Stimulated activated CD4-positive, alpha-beta T cell treated with anti-CD3 and anti-CD28 coated beads, Interleukin-2, amount 100 ng/mL, for 24 hours (primary cell): ENCODE measurements at regions not wholly inside any gene's neighbourhood (a gene's known extent, or its start where the extent isn't known, plus 50 kb on each side); places are given as distances from the start of the nearest gene placed in this dataset.

ENCODE experiments used
- DNase-seq, 2 donors: peaks; one replicate each; pipeline ENCODE4 v3.0.0-alpha.2; 2020

DNA sequence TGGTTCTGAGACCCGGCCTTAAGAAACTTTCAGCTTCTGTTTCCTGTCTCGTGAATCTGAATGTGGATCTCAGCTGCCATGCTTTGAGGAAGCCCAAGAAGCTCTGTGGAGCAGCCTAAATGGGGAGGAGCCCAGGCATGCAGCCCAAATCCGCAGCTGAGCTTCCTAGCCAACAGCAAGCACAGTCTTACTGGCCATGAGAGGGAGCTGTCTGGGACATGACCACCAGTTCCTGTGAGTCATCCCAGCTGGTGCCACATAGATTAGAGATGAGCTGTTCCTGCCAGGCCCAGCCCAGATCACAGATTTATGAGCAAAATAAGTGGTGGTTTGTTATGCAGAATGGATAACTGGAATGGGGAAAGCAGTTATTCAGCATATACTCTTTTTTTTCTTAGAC, 224.4 kb upstream of the APCDD1 start:
- no peak for DNase-seq

DNA sequence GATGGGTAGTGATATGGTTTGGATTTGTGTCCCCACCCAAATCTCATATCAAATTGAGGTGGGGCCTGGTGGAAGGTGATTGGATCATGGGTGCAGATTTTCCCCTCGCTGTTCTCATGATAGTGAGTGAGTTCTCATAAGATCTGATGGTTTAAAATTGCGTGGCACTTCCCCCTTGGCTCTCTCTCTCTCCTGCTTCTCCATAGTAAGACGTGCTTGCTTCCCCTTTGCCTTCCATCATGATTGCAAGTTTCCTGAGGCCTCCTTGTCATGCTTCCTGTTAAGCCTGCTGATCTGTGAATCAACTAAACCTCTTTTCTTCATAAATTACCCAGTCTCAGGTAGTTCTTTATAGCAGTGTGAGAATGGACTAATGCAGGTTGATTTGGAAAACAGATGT, 223.2 kb upstream of the APCDD1 start:
- DNase-seq = no peak

GRCh38 chr18:10232062-10232461, 222.4 kb upstream of the APCDD1 start:
- no peak for DNase-seq

GRCh38 chr18:10233082-10233875, 221.2 kb upstream of the APCDD1 start:
- no peak for DNase-seq

GRCh38 chr18:10234281-10234680, 220.2 kb upstream of the APCDD1 start:
- DNase-seq = no peak

DNA sequence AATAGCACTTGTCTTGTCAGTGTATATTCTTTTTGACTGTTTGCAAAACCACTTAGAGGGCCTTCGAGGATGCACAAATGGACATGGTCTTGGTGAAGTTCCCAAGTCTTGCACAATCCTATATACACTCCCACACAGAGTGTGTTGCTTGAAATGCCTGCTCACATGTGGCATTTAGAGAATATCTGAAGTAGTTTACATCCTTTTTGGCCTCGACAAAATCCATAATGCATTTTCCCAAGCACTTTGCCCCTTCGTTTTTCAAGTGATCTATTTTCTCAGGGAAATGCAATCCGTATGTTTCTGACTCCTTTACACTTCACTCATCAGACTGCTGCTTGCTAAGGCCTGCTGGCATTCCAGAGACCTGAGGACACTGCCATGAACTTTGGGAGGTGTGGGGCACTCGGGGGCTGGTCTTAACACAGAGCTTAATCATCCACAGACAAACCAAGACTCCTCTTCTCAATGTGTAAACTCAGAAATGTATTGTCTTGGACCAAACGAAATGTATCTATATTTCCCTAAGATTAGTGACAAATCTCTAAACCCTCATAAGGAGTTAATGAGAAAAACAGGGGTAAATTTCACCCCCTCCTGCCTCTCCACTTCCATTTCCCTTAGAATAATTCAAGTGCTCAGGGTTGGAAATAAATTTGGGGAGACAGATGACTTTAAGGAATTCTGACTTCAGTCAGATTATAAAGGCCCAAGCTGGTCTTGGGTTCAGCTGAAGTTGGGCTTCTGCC, 219.3 kb upstream of the APCDD1 start:
- DNase-seq = no peak

DNA sequence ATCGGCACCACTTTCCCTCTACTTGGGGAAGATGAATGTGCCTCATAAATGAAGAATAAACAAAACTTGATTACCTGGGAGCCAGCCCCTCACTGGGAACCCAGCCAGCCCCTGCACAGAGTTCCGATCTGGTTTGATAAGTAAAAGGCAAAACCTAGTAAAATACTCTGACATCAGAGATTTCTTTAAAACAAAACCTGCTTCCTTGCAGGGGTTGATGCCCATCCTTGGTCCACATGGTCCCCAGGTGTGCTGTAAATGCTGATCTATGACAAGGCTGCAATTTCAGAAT, 218.8 kb upstream of the APCDD1 start:
- no peak for DNase-seq

- DNase-seq = no peak
Observed at GRCh38 chr18:10239103-10239502, 215.3 kb upstream of the APCDD1 start.

- no peak for DNase-seq
Observed at GRCh38 chr18:10239991-10240634, 214.3 kb upstream of the APCDD1 start.

DNA sequence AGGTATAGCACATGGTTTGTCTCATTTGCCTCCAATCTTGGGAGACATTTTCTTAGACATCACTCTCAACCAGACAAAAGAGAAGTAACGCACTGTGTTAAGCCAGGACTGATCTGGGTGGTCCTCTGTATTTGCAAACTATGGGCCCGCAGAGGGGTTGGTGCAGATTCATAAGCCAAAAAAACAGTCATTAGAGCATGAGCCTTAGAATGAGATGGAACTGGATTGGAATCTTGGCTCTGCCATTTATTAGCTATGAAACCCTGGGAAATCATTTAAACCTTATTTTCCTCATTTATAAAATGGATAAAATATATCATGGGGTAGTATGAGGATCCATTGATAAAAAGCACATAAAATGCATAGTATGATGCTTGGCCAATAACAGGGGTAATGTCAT, 213.5 kb upstream of the APCDD1 start:
- DNase-seq = no peak

- no peak for DNase-seq
Observed at GRCh38 chr18:10241579-10241978, 212.9 kb upstream of the APCDD1 start.

- DNase-seq = no peak
Observed at GRCh38 chr18:10242936-10243680, 211.3 kb upstream of the APCDD1 start.

- no peak for DNase-seq
Observed at GRCh38 chr18:10244341-10244740, 210.1 kb upstream of the APCDD1 start.

- DNase-seq = no peak
Observed at GRCh38 chr18:10245031-10245845, 209.2 kb upstream of the APCDD1 start.

GRCh38 chr18:10245846-10246175, 208.6 kb upstream of the APCDD1 start:
- no peak for DNase-seq

DNA sequence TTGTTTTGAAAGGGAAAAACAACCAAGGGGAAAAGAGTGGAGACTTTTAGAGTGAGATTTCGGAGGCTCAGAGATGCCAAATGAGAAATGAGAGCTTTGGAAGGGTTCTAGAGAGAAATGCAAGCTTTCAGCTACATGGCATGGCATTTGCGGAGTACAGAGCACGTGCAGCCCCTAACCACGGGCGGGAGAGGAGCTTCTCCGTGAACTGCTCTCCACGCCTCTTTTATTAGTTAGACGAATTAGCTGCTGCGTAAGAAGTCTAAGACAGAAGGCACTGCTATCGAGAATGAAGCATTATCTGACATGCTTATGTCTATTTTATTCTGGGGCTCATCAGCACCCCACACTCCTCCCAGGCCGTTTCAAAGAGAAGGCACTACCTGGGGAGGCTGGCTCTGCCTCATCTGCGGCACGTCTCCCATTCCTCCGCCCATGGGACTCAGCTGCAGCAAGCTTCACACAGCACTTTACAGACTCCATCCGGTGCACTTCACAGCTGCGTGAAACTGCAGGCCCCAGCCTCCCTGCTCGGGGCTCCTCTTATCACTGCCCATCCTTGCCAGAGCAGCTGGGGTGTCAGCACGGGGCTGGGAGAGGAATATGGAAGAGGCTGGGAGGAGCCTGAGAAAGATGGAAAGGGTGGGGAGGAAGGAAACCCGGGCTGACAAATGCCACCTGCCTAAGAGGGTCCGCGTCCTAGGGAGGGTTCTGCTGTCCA, 207.3 kb upstream of the APCDD1 start:
- no peak for DNase-seq

GRCh38 chr18:10247742-10248082, 206.7 kb upstream of the APCDD1 start:
- DNase-seq = no peak

GRCh38 chr18:10248738-10249137, 205.7 kb upstream of the APCDD1 start:
- no peak for DNase-seq

GRCh38 chr18:10249270-10249669, 205.2 kb upstream of the APCDD1 start:
- no peak for DNase-seq

- DNase-seq = no peak
Observed at GRCh38 chr18:10249801-10250200, 204.6 kb upstream of the APCDD1 start.

DNA sequence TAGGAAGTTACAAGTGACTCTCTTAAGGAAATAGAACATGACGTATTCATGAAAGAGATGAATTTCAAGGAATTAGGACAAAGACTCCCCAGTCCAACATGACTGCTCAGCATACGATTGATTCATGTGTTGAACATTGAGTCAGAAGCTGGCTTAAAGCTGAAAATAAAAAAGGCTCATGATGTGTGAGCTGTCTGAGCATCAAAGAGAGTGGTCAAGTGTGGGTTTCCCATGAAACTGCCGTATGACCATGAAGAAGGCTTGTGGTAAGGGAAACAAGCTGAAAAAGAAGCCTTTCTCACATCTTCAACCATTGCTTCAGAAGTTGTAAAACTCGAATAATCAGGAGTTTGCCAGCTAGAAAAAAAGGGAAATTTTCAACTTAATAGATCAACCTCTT, 201.9 kb upstream of the APCDD1 start:
- DNase-seq = no peak
